ENCODE measurements at regions not wholly inside any gene's neighbourhood (a gene's known extent, or its start where the extent isn't known, plus 50 kb on each side); places are given as distances from the start of the nearest gene placed in this dataset.

DNA sequence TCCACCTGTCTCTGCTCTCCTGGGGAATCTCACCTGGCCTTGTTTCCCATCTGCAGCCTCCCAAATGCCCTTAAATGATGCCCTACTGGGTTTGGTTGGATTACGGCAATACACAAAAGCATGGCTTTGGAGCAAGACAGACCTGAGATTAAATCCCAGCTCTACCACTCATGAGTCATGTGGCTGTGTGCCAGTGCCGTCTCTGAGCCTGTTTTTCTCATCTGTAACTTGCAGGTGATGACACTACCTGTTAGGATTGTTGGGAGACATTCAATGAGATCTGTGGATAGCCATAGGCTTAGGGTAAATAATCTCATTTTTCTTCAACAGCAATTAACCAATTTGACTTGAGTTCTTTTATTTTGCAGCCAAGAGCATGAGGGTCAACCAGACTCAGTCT is 240.3 kb downstream of the MAF start (continued):
- TF ChIP-seq ZBTB4 (CRISPR knock-in tag; IDR thresholded peaks at IDR 0.05; ENCODE audit: borderline replicate concordance), result no peak
- no peak for TF ChIP-seq AHR (CRISPR knock-in tag; IDR thresholded peaks at IDR 0.05)
- TF ChIP-seq ZNF709 (CRISPR knock-in tag; IDR thresholded peaks at IDR 0.05), result no peak

GRCh38 chr16:79359082-79359481 is 241.5 kb downstream of the MAF start:
- no peak for ATAC-seq
- Histone ChIP-seq H3K36me3 (replicated peaks in 1 of 2; ENCODE audit: control insufficient read depth in 1 of 2, insufficient read depth in 2 of 2, low read length in 2 of 2) (no peaks in the 10 kb centered on the region), H3K4me3 (replicated peaks in 1 of 3; ENCODE audit: insufficient read depth in 1 of 3, low read depth in 2 of 3, low read length in 3 of 3) (no peak overlapping the region), H3K27me3 (ENCODE audit: control insufficient read depth in 1 of 2, insufficient read depth in 2 of 2, low read length in 2 of 2) (peaks cover 0 to 5% of the 10 kb centered on the region in 2 experiments; a peak in 2 of 5 replicates), H3K4me1 (ENCODE audit: insufficient read depth, low read length) (no peaks in the 10 kb centered on the region), H4K20me1 (ENCODE audit: insufficient read depth, low read length) (no peaks in the 10 kb centered on the region), H2AFZ (ENCODE audit: low read length) (no peak overlapping the region), H3K9me3 (ENCODE audit: low read length) (no peaks in the 10 kb centered on the region), H3K9ac (ENCODE audit: insufficient read depth, low read depth, low read length) (no peak overlapping the region), H3K79me2 (ENCODE audit: insufficient read depth, low read length) (no peaks in the 10 kb centered on the region), H3K4me2 (ENCODE audit: low read depth, low read length) (no peak overlapping the region), H3K27ac (ENCODE audit: extremely low read length, insufficient read depth, low read length) (no peak overlapping the region)
- in situ Hi-C loops (cut with HindIII; ENCODE audit: extremely low pct_ligation_motif_present, low pct_unique_long_range_greater_than_20kb), result no loop called here
- no peak for DNase-seq (ENCODE audit: low spot score)
- BruUV-seq (replicated peaks), result no TSS peak
- TF ChIP-seq ZNF143 (CRISPR knock-in tag; IDR thresholded peaks at IDR 0.05) (no peak), HOXA7 (CRISPR knock-in tag; IDR thresholded peaks at IDR 0.05) (no peak), ZNF235 (CRISPR knock-in tag; IDR thresholded peaks at IDR 0.05; ENCODE audit: borderline replicate concordance) (no peak), CHCHD3 (CRISPR knock-in tag; IDR thresholded peaks at IDR 0.05) (no peak), SNRNP70 (IDR thresholded peaks at IDR 0.05; ENCODE audit: low read depth, low read length) (no peak), MED13 (CRISPR knock-in tag; IDR thresholded peaks at IDR 0.05) (no peak), SP5 (CRISPR knock-in tag; IDR thresholded peaks at IDR 0.05; ENCODE audit: borderline replicate concordance, low read depth) (no peak), TBP (CRISPR knock-in tag; IDR thresholded peaks at IDR 0.05) (no peak), CCDC6 (CRISPR knock-in tag; IDR thresholded peaks at IDR 0.05) (no peak), HNF4G (IDR thresholded peaks at IDR 0.05; ENCODE audit: borderline replicate concordance, low read depth, low read length) (no peak), HNF4G (CRISPR knock-in tag; IDR thresholded peaks at IDR 0.05; ENCODE audit: borderline replicate concordance, low read depth) (no peak)
- TF ChIP-seq, protein P1, sequence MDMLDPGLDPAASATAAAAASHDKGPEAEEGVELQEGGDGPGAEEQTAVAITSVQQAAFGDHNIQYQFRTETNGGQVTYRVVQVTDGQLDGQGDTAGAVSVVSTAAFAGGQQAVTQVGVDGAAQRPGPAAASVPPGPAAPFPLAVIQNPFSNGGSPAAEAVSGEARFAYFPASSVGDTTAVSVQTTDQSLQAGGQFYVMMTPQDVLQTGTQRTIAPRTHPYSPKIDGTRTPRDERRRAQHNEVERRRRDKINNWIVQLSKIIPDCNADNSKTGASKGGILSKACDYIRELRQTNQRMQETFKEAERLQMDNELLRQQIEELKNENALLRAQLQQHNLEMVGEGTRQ (IDR thresholded peaks at IDR 0.05; ENCODE audit: low read depth, low read length), result no peak
- TF ChIP-seq, protein P1 (CRISPR knock-in tag; IDR thresholded peaks at IDR 0.05; ENCODE audit: borderline replicate concordance), result no peak
- POLR2A ChIA-PET, result no interaction called here
- WGBS (ENCODE audit: low lambda C conversion rate), result 0% methylated on average over 4 of the region's 4 CpGs
- intact Hi-C loops (cut with micrococcal nuclease; ENCODE audit: unreplicated experiment), result no loop called here
- CTCF ChIA-PET (ENCODE audit: low intra/inter-chr PET ratio, low total read pairs), result no interaction called here
- no peak for FAIRE-seq
